ENCODE measurements at regions not wholly inside any gene's neighbourhood (a gene's known extent, or its start where the extent isn't known, plus 50 kb on each side); places are given as distances from the start of the nearest gene placed in this dataset.

GRCh38 chr4:166274136-166274761, 401.2 kb downstream of the TLL1 start:
- Histone ChIP-seq H3K36me3 (ENCODE audit: low read depth) (no peaks in the 10 kb centered on the region), H3K4me2 (ENCODE audit: unreplicated experiment) (no peak overlapping the region), H3K9me2 (ENCODE audit: insufficient read depth) (no peaks in the 10 kb centered on the region), H2AFZ (no peak overlapping the region), H3K9me3 (ENCODE audit: low read depth) (no peaks in the 10 kb centered on the region), H3K79me2 (ENCODE audit: insufficient read depth) (no peaks in the 10 kb centered on the region), H3K4me3 (no peak overlapping the region), H3K27ac (no peak overlapping the region), H3K4me1 (ENCODE audit: insufficient read depth) (no peaks in the 10 kb centered on the region), H3F3A (ENCODE audit: insufficient read depth) (no peaks in the 10 kb centered on the region), H4K20me1 (ENCODE audit: insufficient read depth) (no peaks in the 10 kb centered on the region), H3K9ac (no peak overlapping the region), H3K27me3 (replicated peaks; ENCODE audit: insufficient read depth) (no peaks in the 10 kb centered on the region)
- DNase-seq = no peak
- in situ Hi-C loops (cut with MboI) = no loop called here
- WGBS, 2 experiments (ENCODE audit: low coverage in 1 of 2, low lambda C conversion rate in 2 of 2, missing lambda C conversion rate in 2 of 2) = 29 to 37% methylated on average over 20 to 21 of the region's 21 CpGs
- TF ChIP-seq EZH2 (IDR thresholded peaks at IDR 0.05; ENCODE audit: insufficient read depth, poor library complexity, severe bottlenecking) = no peak
- no peak for TF ChIP-seq EZH2phosphoT487 (IDR thresholded peaks at IDR 0.05; ENCODE audit: insufficient read depth, low read depth)

GRCh38 chr4:166274775-166275174, 401.7 kb downstream of the TLL1 start:
- in situ Hi-C loops (cut with MboI) = no loop called here
- no peaks in the 10 kb centered on the region for H3F3A ChIP-seq (ENCODE audit: insufficient read depth)
- TF ChIP-seq EZH2phosphoT487 (IDR thresholded peaks at IDR 0.05; ENCODE audit: insufficient read depth, low read depth) = no peak
- no peak for TF ChIP-seq EZH2 (IDR thresholded peaks at IDR 0.05; ENCODE audit: insufficient read depth, poor library complexity, severe bottlenecking)
- no peak overlapping the region for H2AFZ ChIP-seq
- H4K20me1 ChIP-seq (ENCODE audit: insufficient read depth) = no peaks in the 10 kb centered on the region
- 6 to 18% methylated on average over 1 of the region's 1 CpG for WGBS, 2 experiments (ENCODE audit: low coverage in 1 of 2, low lambda C conversion rate in 2 of 2, missing lambda C conversion rate in 2 of 2)
- no peak overlapping the region for H3K4me2 ChIP-seq (ENCODE audit: unreplicated experiment)
- H3K27me3 ChIP-seq (replicated peaks; ENCODE audit: insufficient read depth) = no peaks in the 10 kb centered on the region
- no peaks in the 10 kb centered on the region for H3K4me1 ChIP-seq (ENCODE audit: insufficient read depth)
- no peak overlapping the region for H3K4me3 ChIP-seq
- no peak overlapping the region for H3K9ac ChIP-seq
- H3K9me3 ChIP-seq (ENCODE audit: low read depth) = no peaks in the 10 kb centered on the region
- DNase-seq = no peak
- no peak overlapping the region for H3K27ac ChIP-seq
- H3K79me2 ChIP-seq (ENCODE audit: insufficient read depth) = no peaks in the 10 kb centered on the region
- H3K9me2 ChIP-seq (ENCODE audit: insufficient read depth) = no peaks in the 10 kb centered on the region
- H3K36me3 ChIP-seq (ENCODE audit: low read depth) = no peaks in the 10 kb centered on the region

GRCh38 chr4:166277401-166277800, 404.4 kb downstream of the TLL1 start:
- Histone ChIP-seq H3K9me3 (ENCODE audit: low read depth) (no peaks in the 10 kb centered on the region), H3K9me2 (ENCODE audit: insufficient read depth) (no peaks in the 10 kb centered on the region), H3K79me2 (ENCODE audit: insufficient read depth) (no peaks in the 10 kb centered on the region), H3K27me3 (replicated peaks; ENCODE audit: insufficient read depth) (no peaks in the 10 kb centered on the region), H2AFZ (no peak overlapping the region), H3F3A (ENCODE audit: insufficient read depth) (no peaks in the 10 kb centered on the region), H4K20me1 (ENCODE audit: insufficient read depth) (no peaks in the 10 kb centered on the region), H3K27ac (no peak overlapping the region), H3K4me3 (no peak overlapping the region), H3K4me1 (ENCODE audit: insufficient read depth) (no peaks in the 10 kb centered on the region), H3K4me2 (ENCODE audit: unreplicated experiment) (no peak overlapping the region), H3K9ac (no peak overlapping the region), H3K36me3 (ENCODE audit: low read depth) (no peaks in the 10 kb centered on the region)
- DNase-seq = no peak
- TF ChIP-seq EZH2phosphoT487 (IDR thresholded peaks at IDR 0.05; ENCODE audit: insufficient read depth, low read depth) (no peak), EZH2 (IDR thresholded peaks at IDR 0.05; ENCODE audit: insufficient read depth, poor library complexity, severe bottlenecking) (no peak)
- WGBS, 2 experiments (ENCODE audit: low coverage in 1 of 2, low lambda C conversion rate in 2 of 2, missing lambda C conversion rate in 2 of 2) = 0 to 11% methylated on average over 1 of the region's 1 CpG
- in situ Hi-C loops (cut with MboI) = no loop called here

GRCh38 chr4:166277853-166278252, 404.8 kb downstream of the TLL1 start:
- Histone ChIP-seq H3K4me3 (no peak overlapping the region), H3K9me3 (ENCODE audit: low read depth) (no peaks in the 10 kb centered on the region), H3K9me2 (ENCODE audit: insufficient read depth) (no peaks in the 10 kb centered on the region), H3K27me3 (replicated peaks; ENCODE audit: insufficient read depth) (no peaks in the 10 kb centered on the region), H2AFZ (no peak overlapping the region), H3K36me3 (ENCODE audit: low read depth) (no peaks in the 10 kb centered on the region), H3K79me2 (ENCODE audit: insufficient read depth) (no peaks in the 10 kb centered on the region), H3F3A (ENCODE audit: insufficient read depth) (no peaks in the 10 kb centered on the region), H4K20me1 (ENCODE audit: insufficient read depth) (no peaks in the 10 kb centered on the region), H3K4me1 (ENCODE audit: insufficient read depth) (no peaks in the 10 kb centered on the region), H3K9ac (no peak overlapping the region), H3K4me2 (ENCODE audit: unreplicated experiment) (no peak overlapping the region), H3K27ac (no peak overlapping the region)
- no peak for DNase-seq
- 5 to 9% methylated on average over 1 of the region's 1 CpG for WGBS, 2 experiments (ENCODE audit: low coverage in 1 of 2, low lambda C conversion rate in 2 of 2, missing lambda C conversion rate in 2 of 2)
- TF ChIP-seq EZH2phosphoT487 (IDR thresholded peaks at IDR 0.05; ENCODE audit: insufficient read depth, low read depth) (no peak), EZH2 (IDR thresholded peaks at IDR 0.05; ENCODE audit: insufficient read depth, poor library complexity, severe bottlenecking) (no peak)
- in situ Hi-C loops (cut with MboI) = no loop called here

GRCh38 chr4:166279261-166279660, 406.2 kb downstream of the TLL1 start:
- Histone ChIP-seq H3K9ac (no peak overlapping the region), H3K9me2 (ENCODE audit: insufficient read depth) (no peaks in the 10 kb centered on the region), H3K36me3 (ENCODE audit: low read depth) (no peaks in the 10 kb centered on the region), H3F3A (ENCODE audit: insufficient read depth) (no peaks in the 10 kb centered on the region), H3K27me3 (replicated peaks; ENCODE audit: insufficient read depth) (no peaks in the 10 kb centered on the region), H3K9me3 (ENCODE audit: low read depth) (no peaks in the 10 kb centered on the region), H2AFZ (no peak overlapping the region), H3K27ac (no peak overlapping the region), H3K4me2 (ENCODE audit: unreplicated experiment) (no peak overlapping the region), H3K4me3 (no peak overlapping the region), H3K4me1 (ENCODE audit: insufficient read depth) (no peaks in the 10 kb centered on the region), H4K20me1 (ENCODE audit: insufficient read depth) (no peaks in the 10 kb centered on the region), H3K79me2 (ENCODE audit: insufficient read depth) (no peaks in the 10 kb centered on the region)
- no peak for DNase-seq
- in situ Hi-C loops (cut with MboI) = no loop called here
- TF ChIP-seq EZH2 (IDR thresholded peaks at IDR 0.05; ENCODE audit: insufficient read depth, poor library complexity, severe bottlenecking) (no peak), EZH2phosphoT487 (IDR thresholded peaks at IDR 0.05; ENCODE audit: insufficient read depth, low read depth) (no peak)

Measured in GM23248 (cell line).